GM18498 (cell line): ENCODE measurements at regions not wholly inside any gene's neighbourhood (a gene's known extent, or its start where the extent isn't known, plus 50 kb on each side); places are given as distances from the start of the nearest gene placed in this dataset.

Experiments
- ATAC-seq: cut with Tn5 transposase; IDR thresholded peaks from one replicate; pipeline ENCODE4 v1.9.1; 2021; ENCODE audit warnings: mild to moderate bottlenecking, moderate library complexity; ENCODE audit not compliant: unreplicated experiment

- no peak for ATAC-seq
Measured at GRCh38 chr11:27287205-27287604, 75.8 kb downstream of the CCDC34 start.

DNA sequence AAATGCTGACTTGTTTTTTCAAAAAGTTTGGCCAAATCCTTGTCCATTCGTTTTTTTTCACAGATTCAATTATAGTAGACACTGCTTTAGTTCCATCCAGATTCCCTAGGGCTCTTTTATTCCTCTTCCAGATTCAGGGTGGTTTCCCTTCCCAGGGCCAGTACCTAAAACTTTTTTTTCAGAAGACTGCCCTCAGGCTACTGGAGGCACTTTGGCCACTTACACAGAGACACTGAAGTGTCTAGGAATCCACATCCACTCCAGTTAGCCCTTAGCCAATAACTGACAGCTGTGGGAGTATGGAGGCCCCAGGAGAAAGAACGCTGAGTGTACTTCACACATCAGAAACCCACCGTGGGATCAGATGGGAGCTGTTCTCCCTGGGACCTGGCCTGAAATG, 77.3 kb downstream of the CCDC34 start:
- no peak for ATAC-seq

GRCh38 chr11:27282806-27283205, 80.2 kb downstream of the CCDC34 start:
- ATAC-seq: no peak

- ATAC-seq: no peak
Measured at GRCh38 chr11:27281740-27282590, 81.0 kb downstream of the CCDC34 start.

GRCh38 chr11:27281276-27281675, 81.7 kb downstream of the CCDC34 start:
- ATAC-seq: no peak

- no peak for ATAC-seq
Measured at GRCh38 chr11:27280140-27280539, 82.9 kb downstream of the CCDC34 start.

- no peak for ATAC-seq
Measured at GRCh38 chr11:27279460-27279859, 83.6 kb downstream of the CCDC34 start.

DNA sequence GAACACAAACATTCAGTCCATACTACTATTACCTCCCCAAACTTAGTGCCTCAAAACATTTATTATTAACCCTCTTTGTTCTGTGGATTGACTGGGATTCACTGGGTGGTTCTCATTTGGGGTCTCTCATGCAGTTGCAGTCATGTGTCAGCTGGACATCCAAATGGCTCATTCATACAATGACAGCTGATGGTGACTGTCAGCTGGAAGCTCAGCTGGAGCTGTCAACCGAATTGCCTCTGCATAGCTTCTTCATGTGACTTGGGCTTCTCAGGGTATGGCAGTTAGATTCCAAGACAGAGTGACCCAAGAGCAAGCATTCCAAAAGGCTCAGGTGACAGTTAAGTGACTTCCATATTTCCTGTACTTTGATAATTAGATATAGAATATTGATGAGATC, 85.2 kb downstream of the CCDC34 start:
- no peak for ATAC-seq

DNA sequence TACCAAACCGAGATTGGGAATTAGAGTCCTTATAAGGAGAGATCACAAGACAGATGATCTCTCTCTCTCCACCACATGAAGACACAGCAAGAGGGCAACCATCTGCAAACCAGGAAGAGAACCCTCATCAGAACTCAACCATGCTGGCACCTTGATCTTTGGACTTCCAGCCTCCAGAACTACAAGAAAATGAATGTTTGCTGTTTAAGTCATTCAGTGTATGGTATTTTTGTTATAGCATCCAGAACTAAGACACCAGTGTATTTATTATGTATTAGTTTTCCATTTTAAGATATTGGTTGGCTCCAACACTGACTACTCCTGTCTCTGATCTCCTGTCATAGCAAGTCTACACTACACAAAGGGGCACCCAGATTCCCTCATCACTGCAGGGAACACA, 86.9 kb downstream of the CCDC34 start:
- ATAC-seq: no peak

GRCh38 chr11:27274854-27275395, 88.1 kb downstream of the CCDC34 start:
- ATAC-seq: no peak

DNA sequence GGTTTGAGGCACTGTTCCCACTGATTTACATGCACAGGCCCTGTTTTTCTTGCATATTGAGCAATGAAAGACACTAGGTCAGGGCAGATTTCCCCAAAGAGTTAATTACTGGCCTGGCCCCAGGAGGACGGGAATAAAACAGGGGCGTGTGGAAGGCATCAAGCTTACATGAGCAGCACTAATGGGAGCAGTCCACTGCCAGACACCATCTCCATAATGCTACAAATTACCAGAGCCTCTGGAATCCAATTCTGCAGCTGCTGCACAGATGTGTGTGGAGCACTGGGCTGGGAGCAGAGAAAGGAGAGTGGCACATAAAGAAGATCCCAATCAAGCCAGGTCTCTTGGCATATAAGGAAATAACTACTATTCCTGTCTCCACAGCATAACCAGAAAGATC, 96.9 kb downstream of the CCDC34 start:
- no peak for ATAC-seq

GRCh38 chr11:27263986-27264385, 99.0 kb downstream of the CCDC34 start:
- ATAC-seq: no peak

- no peak for ATAC-seq
Measured at GRCh38 chr11:27263046-27263445, 100.0 kb downstream of the CCDC34 start.

GRCh38 chr11:27255447-27255828, 107.6 kb downstream of the CCDC34 start:
- no peak for ATAC-seq

DNA sequence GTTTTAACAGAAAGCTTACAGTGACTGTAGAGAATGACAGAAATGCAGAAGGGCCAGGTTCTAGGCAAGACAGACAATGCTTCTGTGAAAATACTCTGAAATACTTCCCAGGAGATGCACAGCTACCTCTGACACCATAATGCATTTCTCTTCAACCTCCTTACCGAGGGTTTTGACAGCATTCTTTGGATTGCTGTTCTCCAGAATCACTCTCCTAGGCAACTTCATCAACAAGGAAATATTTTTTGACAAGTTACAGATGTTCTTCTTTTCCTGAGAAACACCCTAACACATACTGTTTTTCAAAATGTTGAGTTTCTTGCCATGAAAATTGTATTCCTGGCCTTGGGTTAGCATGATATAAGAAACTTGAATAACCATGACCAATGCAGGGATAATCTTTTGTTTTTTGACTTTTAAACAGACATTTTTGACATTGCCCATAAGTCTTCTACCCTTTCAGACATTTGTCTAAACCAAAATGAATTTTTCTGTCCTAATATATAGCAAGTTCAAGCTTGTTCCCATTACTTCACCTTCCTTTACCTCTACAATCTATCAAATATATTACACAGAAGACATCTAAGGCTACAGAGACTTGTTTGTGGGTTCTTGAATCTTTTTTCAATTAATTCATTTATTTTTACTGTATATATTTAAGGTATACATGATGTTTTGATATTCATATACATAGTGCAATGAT, 108.1 kb downstream of the CCDC34 start:
- no peak for ATAC-seq

DNA sequence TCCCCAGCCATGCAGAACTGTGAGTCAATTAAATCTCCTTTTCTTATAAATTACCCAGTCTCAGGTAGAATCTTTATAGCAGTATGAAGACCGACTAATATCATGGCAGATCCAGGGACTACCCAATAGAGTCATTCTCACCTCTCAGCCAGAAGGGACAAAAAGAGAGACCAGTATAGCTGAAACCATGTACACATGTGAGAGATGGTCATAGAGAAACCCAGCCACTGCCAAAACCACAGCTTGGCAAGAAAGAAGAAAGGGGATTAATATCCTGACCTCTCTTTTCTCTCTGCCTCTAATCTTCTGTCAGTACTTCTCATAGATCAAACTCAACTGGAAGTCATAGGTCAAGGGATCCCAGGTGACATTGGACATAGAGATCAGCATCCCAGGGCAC, 109.8 kb downstream of the CCDC34 start:
- no peak for ATAC-seq

- ATAC-seq: no peak
Measured at GRCh38 chr11:27250867-27251665, 111.9 kb downstream of the CCDC34 start.

DNA sequence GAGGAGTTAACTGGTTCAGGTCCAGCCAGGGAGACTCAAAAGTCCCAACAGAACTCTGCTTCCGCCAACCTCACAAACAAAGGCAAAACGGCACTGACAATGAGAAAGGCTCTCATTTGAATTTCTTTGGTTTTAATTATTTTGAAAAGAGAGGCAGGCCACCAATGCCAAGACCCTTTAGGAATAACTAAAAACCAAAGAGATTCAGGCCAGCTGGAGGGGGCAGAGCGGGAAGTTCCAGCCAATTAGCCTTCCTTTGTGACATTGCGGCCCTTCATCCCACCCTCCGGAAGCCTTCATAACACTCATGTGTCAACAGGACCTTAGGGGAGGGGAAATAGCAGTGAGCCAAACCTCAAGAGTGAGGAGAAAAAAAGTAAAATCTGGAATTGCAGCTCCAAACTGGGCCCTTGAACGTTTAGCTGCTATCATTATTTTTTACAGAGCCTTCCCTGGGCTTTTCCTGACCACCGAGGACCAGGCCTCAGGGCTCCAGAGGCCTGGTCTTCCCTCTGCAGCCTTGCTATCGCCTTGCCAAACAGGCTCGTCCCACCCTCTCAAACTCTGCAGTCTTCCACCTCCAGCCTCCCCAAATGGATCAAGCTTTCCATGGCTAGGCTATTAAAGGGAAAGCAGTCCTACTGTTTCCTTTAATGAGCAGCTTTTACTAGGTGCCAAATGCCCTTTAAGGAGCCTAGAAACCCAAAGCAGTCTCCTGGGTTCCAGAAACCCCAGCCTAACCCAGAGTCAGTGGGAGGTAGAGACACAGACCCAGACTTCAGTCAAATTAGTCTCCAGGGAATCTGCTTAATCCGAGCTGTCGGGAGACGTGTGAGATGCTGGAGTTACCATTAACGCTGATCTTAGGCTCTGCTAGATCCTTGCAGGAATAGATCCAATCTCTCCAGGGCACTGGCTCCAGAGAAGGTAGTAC, 114.2 kb downstream of the CCDC34 start:
- no peak for ATAC-seq

DNA sequence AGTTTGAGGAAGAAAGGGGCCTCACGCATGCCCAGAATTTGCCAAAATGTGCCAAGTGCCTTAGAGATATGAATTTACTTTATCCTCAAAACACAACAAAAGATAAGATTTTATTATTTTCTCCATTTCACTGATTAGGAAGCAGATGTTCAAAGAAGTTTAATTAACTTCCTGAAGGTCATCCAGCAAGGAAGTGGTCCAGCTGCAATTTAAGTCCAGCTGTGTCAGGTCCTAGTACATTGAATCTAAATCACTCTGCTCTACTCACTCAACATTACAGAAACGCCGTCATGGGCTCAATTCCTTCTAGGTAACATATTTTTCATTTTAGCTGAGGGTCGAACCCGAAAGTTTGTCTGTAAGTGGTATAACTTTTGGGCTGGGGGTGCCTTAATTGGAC, 115.4 kb downstream of the CCDC34 start:
- no peak for ATAC-seq

- no peak for ATAC-seq
Measured at GRCh38 chr11:27246925-27247324, 116.1 kb downstream of the CCDC34 start.
